Loucy (cell line): ENCODE measurements at regions not wholly inside any gene's neighbourhood (a gene's known extent, or its start where the extent isn't known, plus 50 kb on each side); places are given as distances from the start of the nearest gene placed in this dataset.

Experiments
- H2AFZ ChIP-seq: fragments of 200-600 bp; sonication (generic); 2 replicates; pipeline ENCODE4 v1.6.0; 2016; ENCODE audit warnings: antibody characterized with exemption, mild to moderate bottlenecking, low read length, moderate library complexity
- H3F3A ChIP-seq: fragments of 200-600 bp; 2 replicates; pipeline ENCODE4 v1.6.0; 2016; ENCODE audit warnings: antibody characterized with exemption, low read depth, mild to moderate bottlenecking
- H3K27me3 ChIP-seq: fragments of 200-600 bp; sonication (generic); 2 replicates; pipeline ENCODE4 v1.6.1; 2014; ENCODE audit warnings: low read length, mild to moderate bottlenecking; ENCODE audit not compliant: insufficient read depth, poor library complexity, severe bottlenecking
- H3K36me3 ChIP-seq: fragments of 200-600 bp; sonication (generic); 2 replicates; pipeline ENCODE4 v1.6.1; 2016; ENCODE audit warnings: low read length; ENCODE audit not compliant: insufficient read depth
- H3K4me1 ChIP-seq: fragments of 200-600 bp; sonication (generic); 2 replicates; pipeline ENCODE4 v1.5.1; 2014; ENCODE audit warnings: low read length, mild to moderate bottlenecking; ENCODE audit not compliant: insufficient read depth, poor library complexity, severe bottlenecking
- H3K4me2 ChIP-seq: fragments of 200-600 bp; sonication (generic); 2 replicates; pipeline ENCODE4 v1.6.0; 2014; ENCODE audit warnings: antibody characterized with exemption, low read length, low read depth, mild to moderate bottlenecking; ENCODE audit not compliant: poor library complexity, severe bottlenecking
- H3K4me3 ChIP-seq: fragments of 200-600 bp; sonication (generic); 2 replicates; pipeline ENCODE4 v1.5.1; 2014; ENCODE audit warnings: low read length, mild to moderate bottlenecking, mixed read lengths; ENCODE audit not compliant: poor library complexity, severe bottlenecking
- H3K79me2 ChIP-seq: fragments of 200-600 bp; sonication (generic); 2 replicates; pipeline ENCODE4 v1.6.1; 2014; ENCODE audit warnings: low read length; ENCODE audit not compliant: insufficient read depth
- H3K9ac ChIP-seq: fragments of 200-600 bp; sonication (generic); 2 replicates; pipeline ENCODE4 v1.6.0; 2014; ENCODE audit warnings: mild to moderate bottlenecking, low read depth, low read length, moderate library complexity; ENCODE audit not compliant: poor library complexity, severe bottlenecking
- H3K9me2 ChIP-seq: fragments of 200-600 bp; sonication (generic); replicated peaks from 2 replicates; pipeline ENCODE4 v1.6.1; 2016; ENCODE audit warnings: low read depth, low read length, mixed read lengths
- H3K9me3 ChIP-seq: fragments of 200-600 bp; sonication (generic); 2 replicates; pipeline ENCODE4 v1.6.1; 2014; ENCODE audit warnings: mild to moderate bottlenecking, antibody characterized with exemption, low read length, low read depth; ENCODE audit not compliant: insufficient read depth
- H4K20me1 ChIP-seq: fragments of 200-600 bp; sonication (generic); 2 replicates; pipeline ENCODE4 v1.6.0; 2014; ENCODE audit warnings: antibody characterized with exemption, low read length, mild to moderate bottlenecking; ENCODE audit not compliant: insufficient read depth, poor library complexity, severe bottlenecking
- EZH2phosphoT487 ChIP-seq: fragments of 200-600 bp; IDR thresholded peaks from 2 replicates; pipeline ENCODE4 v1.6.1; 2018; ENCODE audit warnings: antibody characterized with exemption, mild to moderate bottlenecking, moderate library complexity, borderline replicate concordance
- TF ChIP-seq, protein P1 (sequence below): fragments of 200-600 bp; sonication (generic); conservative IDR thresholded peaks from 2 replicates; pipeline ENCODE4 v1.5.1; 2014; ENCODE audit warnings: mild to moderate bottlenecking, antibody characterized with exemption, low read length

DNA sequence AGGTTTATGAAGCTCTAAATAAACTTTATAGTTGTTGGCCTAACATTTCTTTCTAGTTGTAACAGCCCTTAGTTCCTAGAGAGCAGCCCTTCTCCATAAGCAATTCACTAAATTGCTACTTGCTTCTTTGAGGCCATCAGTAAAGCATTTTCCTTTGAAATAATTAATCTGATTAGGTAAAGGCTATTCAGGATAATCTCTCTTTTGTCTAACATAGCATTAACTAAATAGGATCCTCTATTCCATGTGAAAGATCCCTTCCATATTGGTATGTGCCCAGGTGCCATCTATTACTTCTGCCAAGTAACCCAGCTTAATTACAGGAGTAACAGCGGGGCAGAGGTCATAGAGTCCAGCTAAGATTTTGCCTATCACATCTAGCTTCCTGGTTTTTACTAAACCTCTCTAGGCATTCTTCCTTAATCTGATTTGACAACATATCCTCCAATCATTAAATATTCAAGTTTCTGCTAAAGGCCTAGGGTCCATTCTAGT, 1408.0 kb downstream of the PCDH18 start:
- H3K79me2 ChIP-seq = no peaks in the 10 kb centered on the region
- H3K9me3 ChIP-seq = no peaks in the 10 kb centered on the region
- H3K4me2 ChIP-seq = no peak overlapping the region
- TF ChIP-seq, protein P1, sequence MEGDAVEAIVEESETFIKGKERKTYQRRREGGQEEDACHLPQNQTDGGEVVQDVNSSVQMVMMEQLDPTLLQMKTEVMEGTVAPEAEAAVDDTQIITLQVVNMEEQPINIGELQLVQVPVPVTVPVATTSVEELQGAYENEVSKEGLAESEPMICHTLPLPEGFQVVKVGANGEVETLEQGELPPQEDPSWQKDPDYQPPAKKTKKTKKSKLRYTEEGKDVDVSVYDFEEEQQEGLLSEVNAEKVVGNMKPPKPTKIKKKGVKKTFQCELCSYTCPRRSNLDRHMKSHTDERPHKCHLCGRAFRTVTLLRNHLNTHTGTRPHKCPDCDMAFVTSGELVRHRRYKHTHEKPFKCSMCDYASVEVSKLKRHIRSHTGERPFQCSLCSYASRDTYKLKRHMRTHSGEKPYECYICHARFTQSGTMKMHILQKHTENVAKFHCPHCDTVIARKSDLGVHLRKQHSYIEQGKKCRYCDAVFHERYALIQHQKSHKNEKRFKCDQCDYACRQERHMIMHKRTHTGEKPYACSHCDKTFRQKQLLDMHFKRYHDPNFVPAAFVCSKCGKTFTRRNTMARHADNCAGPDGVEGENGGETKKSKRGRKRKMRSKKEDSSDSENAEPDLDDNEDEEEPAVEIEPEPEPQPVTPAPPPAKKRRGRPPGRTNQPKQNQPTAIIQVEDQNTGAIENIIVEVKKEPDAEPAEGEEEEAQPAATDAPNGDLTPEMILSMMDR = no peak
- TF ChIP-seq EZH2phosphoT487 = no peak
- H3K9ac ChIP-seq = no peak overlapping the region
- H3F3A ChIP-seq = no peaks in the 10 kb centered on the region
- H3K4me1 ChIP-seq = no peaks in the 10 kb centered on the region
- no peaks in the 10 kb centered on the region for H3K36me3 ChIP-seq
- no peak overlapping the region for H2AFZ ChIP-seq
- H3K27me3 ChIP-seq = no peaks in the 10 kb centered on the region
- no peaks in the 10 kb centered on the region for H4K20me1 ChIP-seq
- no peaks in the 10 kb centered on the region for H3K9me2 ChIP-seq
- no peak overlapping the region for H3K4me3 ChIP-seq

DNA sequence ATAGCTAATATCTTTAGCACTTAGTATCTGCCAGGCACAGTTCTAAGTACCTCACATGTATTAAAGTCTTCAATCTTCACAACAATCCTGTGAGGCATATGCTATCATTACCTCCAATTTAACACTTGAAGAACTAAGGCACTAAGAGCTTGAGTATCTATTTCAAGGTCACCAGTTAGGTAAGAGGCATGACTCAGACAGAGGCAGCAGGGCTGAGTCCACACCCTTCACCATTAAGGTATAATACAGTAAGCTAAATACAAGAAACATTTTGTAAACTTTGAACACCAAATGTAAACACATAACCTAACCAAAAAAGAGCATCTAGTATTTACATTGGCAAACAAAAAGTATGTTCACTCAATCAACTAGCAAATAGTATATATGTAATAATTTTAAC, 1410.9 kb downstream of the PCDH18 start:
- no peaks in the 10 kb centered on the region for H3K9me3 ChIP-seq
- H3K27me3 ChIP-seq = no peaks in the 10 kb centered on the region
- no peaks in the 10 kb centered on the region for H3K4me1 ChIP-seq
- H4K20me1 ChIP-seq = no peaks in the 10 kb centered on the region
- H3K9ac ChIP-seq = no peak overlapping the region
- H3K4me2 ChIP-seq = no peak overlapping the region
- no peaks in the 10 kb centered on the region for H3F3A ChIP-seq
- H3K79me2 ChIP-seq = no peaks in the 10 kb centered on the region
- no peak for TF ChIP-seq EZH2phosphoT487
- TF ChIP-seq, protein P1 = no peak
- no peak overlapping the region for H3K4me3 ChIP-seq
- no peak overlapping the region for H2AFZ ChIP-seq
- H3K36me3 ChIP-seq = no peaks in the 10 kb centered on the region
- H3K9me2 ChIP-seq = no peaks in the 10 kb centered on the region

DNA sequence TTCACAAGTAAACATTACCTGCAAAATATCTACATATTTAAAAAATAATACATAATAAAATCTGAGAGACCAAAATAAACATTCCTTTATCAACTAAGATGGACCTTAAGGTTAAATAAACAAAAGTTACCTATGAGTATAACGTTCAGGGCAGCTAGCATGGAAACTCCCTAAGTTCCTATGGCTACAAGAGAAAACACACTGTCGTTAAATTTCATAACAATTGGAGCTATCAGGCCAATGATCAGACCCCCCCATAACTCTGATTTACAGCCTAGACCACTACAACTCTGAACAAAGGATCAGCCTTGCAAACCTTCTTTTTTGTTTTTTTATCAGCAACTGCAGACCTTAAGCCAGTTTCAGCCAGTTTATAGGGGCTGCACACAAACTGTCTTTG, 1418.4 kb downstream of the PCDH18 start:
- Histone ChIP-seq H3K9ac (peak overlapping the region; percentile 14), H3K4me1 (peaks cover 37% of the 10 kb centered on the region), H2AFZ (0 out of 2 replicates have a peak overlapping the region, but pooled peaks have one; percentile 22), H3K79me2 (no peaks in the 10 kb centered on the region), H3K9me2 (no peaks in the 10 kb centered on the region), H3K4me3 (no peak overlapping the region), H3F3A (no peaks in the 10 kb centered on the region), H3K36me3 (no peaks in the 10 kb centered on the region), H3K9me3 (no peaks in the 10 kb centered on the region), H4K20me1 (no peaks in the 10 kb centered on the region), H3K4me2 (peak overlapping the region; percentile 40), H3K27me3 (no peaks in the 10 kb centered on the region)
- no peak for TF ChIP-seq EZH2phosphoT487
- TF ChIP-seq, protein P1 = no peak
